ENCODE measurements at regions not wholly inside any gene's neighbourhood (a gene's known extent, or its start where the extent isn't known, plus 50 kb on each side); places are given as distances from the start of the nearest gene placed in this dataset.
A peak's percentile ranks its signal among the peaks of the same experiment; 100 is the strongest.
"Not testable (repeated sequence)": the region's sequence is repeated elsewhere in the genome, so short reads cannot be mapped to it uniquely, and the experiment has no call there.

GRCh38 chr1:232859216-232859615, 54.0 kb downstream of the MAP10 start:
- Mint-ChIP-seq H3K36me3 (no peaks in the 10 kb centered on the region), H3K9me3 (no peaks in the 10 kb centered on the region), H3K27ac (no peak overlapping the region)
- DNase-seq (ENCODE audit: low spot score in 2 of 2) (no peak), ATAC-seq (no peak)

GRCh38 chr1:232861107-232861506, 55.9 kb downstream of the MAP10 start:
- H3K9me3 Mint-ChIP-seq = no peaks in the 10 kb centered on the region

GRCh38 chr1:232863544-232864275, 58.5 kb downstream of the MAP10 start:
- no peaks in the 10 kb centered on the region for H3K9me3 Mint-ChIP-seq
- ATAC-seq = no peak
- no peak overlapping the region for H3K27ac Mint-ChIP-seq
- DNase-seq (ENCODE audit: low spot score in 2 of 2) = no peak
- H3K36me3 Mint-ChIP-seq = no peaks in the 10 kb centered on the region

More at GRCh38 chr1:232861107-232861506, 55.9 kb downstream of the MAP10 start:
- DNase-seq (ENCODE audit: low spot score in 2 of 2) = no peak
- no peak for ATAC-seq
- no peak overlapping the region for H3K27ac Mint-ChIP-seq
- no peaks in the 10 kb centered on the region for H3K36me3 Mint-ChIP-seq

- no peak for ATAC-seq
- Mint-ChIP-seq H3K36me3 (no peaks in the 10 kb centered on the region), H3K9me3 (no peaks in the 10 kb centered on the region), H3K27ac (no peak overlapping the region)
- DNase-seq (ENCODE audit: low spot score in 2 of 2) = no peak
These were observed 60.1 kb downstream of the MAP10 start for GRCh38 chr1:232865102-232865931.

- H3K9me3 Mint-ChIP-seq = no peaks in the 10 kb centered on the region
- DNase-seq (ENCODE audit: low spot score in 2 of 2) (no peak), ATAC-seq (peak in 1 of 2 donors; percentile 49)
- no peaks in the 10 kb centered on the region for H3K36me3 Mint-ChIP-seq
- H3K27ac Mint-ChIP-seq = no peak overlapping the region
These were observed 63.7 kb downstream of the MAP10 start for GRCh38 chr1:232868793-232869491.

GRCh38 chr1:232871291-232871969, 66.2 kb downstream of the MAP10 start:
- ATAC-seq; H3K9me3 Mint-ChIP-seq; H3K36me3 Mint-ChIP-seq; DNase-seq (ENCODE audit: low spot score in 2 of 2); H3K27ac Mint-ChIP-seq: not testable (repeated sequence)

GRCh38 chr1:232872284-232872683, 67.1 kb downstream of the MAP10 start:
- ATAC-seq = no peak
- no peak overlapping the region for H3K27ac Mint-ChIP-seq
- no peaks in the 10 kb centered on the region for H3K36me3 Mint-ChIP-seq
- DNase-seq (ENCODE audit: low spot score in 2 of 2) = no peak
- H3K9me3 Mint-ChIP-seq = peaks cover 0 to 6% of the 10 kb centered on the region in 2 donors

- Mint-ChIP-seq H3K36me3 (no peaks in the 10 kb centered on the region), H3K9me3 (peaks cover 1 to 6% of the 10 kb centered on the region in 2 donors), H3K27ac (no peak overlapping the region)
- ATAC-seq = no peak
- DNase-seq (ENCODE audit: low spot score in 2 of 2) = no peak
These were observed 67.5 kb downstream of the MAP10 start for GRCh38 chr1:232872738-232873137.

- H3K36me3 Mint-ChIP-seq = no peaks in the 10 kb centered on the region
- H3K27ac Mint-ChIP-seq = no peak overlapping the region
- DNase-seq (ENCODE audit: low spot score in 2 of 2) (no peak), ATAC-seq (no peak)
- peaks cover 6% of the 10 kb centered on the region in 2 donors for H3K9me3 Mint-ChIP-seq
These were observed 68.2 kb downstream of the MAP10 start for GRCh38 chr1:232873412-232873811.

GRCh38 chr1:232873931-232874330, 68.7 kb downstream of the MAP10 start:
- no peak for ATAC-seq
- H3K27ac Mint-ChIP-seq = no peak overlapping the region
- no peak for DNase-seq (ENCODE audit: low spot score in 2 of 2)
- no peaks in the 10 kb centered on the region for H3K36me3 Mint-ChIP-seq
- H3K9me3 Mint-ChIP-seq = peaks cover 6% of the 10 kb centered on the region in 2 donors

- no peak for DNase-seq (ENCODE audit: low spot score in 2 of 2)
- no peak overlapping the region for H3K27ac Mint-ChIP-seq
- H3K9me3 Mint-ChIP-seq = peaks cover 6 to 10% of the 10 kb centered on the region in 2 donors
- ATAC-seq = no peak
- no peaks in the 10 kb centered on the region for H3K36me3 Mint-ChIP-seq
These were observed 70.3 kb downstream of the MAP10 start for GRCh38 chr1:232875536-232875935.

- DNase-seq (ENCODE audit: low spot score in 2 of 2) (peak in 1 of 2 donors; percentile 19), ATAC-seq (peak; percentile 87 to 94)
- Mint-ChIP-seq H3K9me3 (peaks cover 6 to 10% of the 10 kb centered on the region in 2 donors), H3K36me3 (no peaks in the 10 kb centered on the region), H3K27ac (peak overlapping the region; percentile 54 to 58)
These were observed 71.5 kb downstream of the MAP10 start for GRCh38 chr1:232876506-232877364.

GRCh38 chr1:232877365-232878028, 72.3 kb downstream of the MAP10 start:
- no peaks in the 10 kb centered on the region for H3K36me3 Mint-ChIP-seq
- ATAC-seq = peak; percentile 65 to 66
- no peak for DNase-seq (ENCODE audit: low spot score in 2 of 2)
- peak overlapping the region in 1 of 2 donors; percentile 54 for H3K27ac Mint-ChIP-seq
- H3K9me3 Mint-ChIP-seq = peaks cover 6 to 10% of the 10 kb centered on the region in 2 donors

GRCh38 chr1:232878086-232878485, 72.3 kb upstream of the NTPCR start:
- DNase-seq (ENCODE audit: low spot score in 2 of 2) (no peak), ATAC-seq (no peak)
- peaks cover 6 to 10% of the 10 kb centered on the region in 2 donors for H3K9me3 Mint-ChIP-seq
- H3K27ac Mint-ChIP-seq = peak overlapping the region in 1 of 2 donors; percentile 54
- no peaks in the 10 kb centered on the region for H3K36me3 Mint-ChIP-seq

- DNase-seq (ENCODE audit: low spot score in 2 of 2) (no peak), ATAC-seq (no peak)
- H3K27ac Mint-ChIP-seq = no peak overlapping the region
- H3K9me3 Mint-ChIP-seq = peaks cover 6 to 9% of the 10 kb centered on the region in 2 donors
- H3K36me3 Mint-ChIP-seq = no peaks in the 10 kb centered on the region
These were observed 70.1 kb upstream of the NTPCR start for GRCh38 chr1:232880354-232880753.

Data from activated naive CD4-positive, alpha-beta T cell treated with anti-CD3 and anti-CD28 coated beads, Interleukin-2, amount 50 U/mL, for 72 hours (primary cell).